IMR-90 (cell line): ENCODE measurements at regions not wholly inside any gene's neighbourhood (a gene's known extent, or its start where the extent isn't known, plus 50 kb on each side); places are given as distances from the start of the nearest gene placed in this dataset.
A peak's percentile ranks its signal among the peaks of the same experiment; 100 is the strongest.

Experiments
- ATAC-seq: fragments of 200-7000 bp; cut with Tn5 transposase; 2 replicates; pipeline ENCODE4 v1.9.1; 2020; ENCODE audit warnings: low read depth, mild to moderate bottlenecking, moderate library complexity
- BruUV-seq: library from RNA; stranded (reverse); fragments of 400-500 nt; replicated peaks from 2 replicates; lab custom pipeline; 2021; lab: Mats Ljungman, UMichigan
- CTCF ChIA-PET: fragments of 300-600 bp; formaldehyde crosslinking; extraction: SDS; loops from one replicate; lab custom pipeline; 2021; ENCODE audit warnings: antibody characterized with exemption; lab: Yijun Ruan, JAX
- POLR2A ChIA-PET: fragments of 300-600 bp; sonication (Branson Sonifier 250); formaldehyde crosslinking; loops from one replicate; lab custom pipeline; 2022; ENCODE audit warnings: antibody characterized with exemption; ENCODE audit not compliant: unreplicated experiment; lab: Charles Lee
- DNase-seq: peaks from one replicate; pipeline ENCODE4 v3.0.0; 2013
- H2AFZ ChIP-seq: replicated peaks from 2 replicates; pipeline ENCODE3; 2013; ENCODE audit warnings: low read length, mild to moderate bottlenecking; ENCODE audit not compliant: poor library complexity
- H2AK5ac ChIP-seq: 2 replicates; pipeline ENCODE4 v1.6.1; 2013; ENCODE audit warnings: low read depth, low read length, inconsistent platforms
- H2AK9ac ChIP-seq: replicated peaks from 2 replicates; pipeline ENCODE3; 2013; ENCODE audit warnings: mild to moderate bottlenecking, low read depth, low read length, moderate library complexity; ENCODE audit not compliant: poor library complexity
- H2BK120ac ChIP-seq: 2 replicates; pipeline ENCODE4 v1.6.1; 2013; ENCODE audit warnings: low read depth, low read length, inconsistent platforms
- H2BK15ac ChIP-seq: 3 replicates; pipeline ENCODE4 v1.6.1; 2013; ENCODE audit warnings: low read depth, low read length, inconsistent platforms
- H2BK20ac ChIP-seq: 2 replicates; pipeline ENCODE4 v1.6.1; 2013; ENCODE audit warnings: low read depth, mild to moderate bottlenecking, inconsistent platforms, low read length, moderate library complexity
- H2BK5ac ChIP-seq: 2 replicates; pipeline ENCODE4 v1.6.1; 2013; ENCODE audit warnings: mild to moderate bottlenecking, low read depth, low read length, inconsistent platforms; ENCODE audit not compliant: poor library complexity, severe bottlenecking
- H3K14ac ChIP-seq: replicated peaks from 2 replicates; pipeline ENCODE4 v1.6.1; 2013; ENCODE audit warnings: low read depth, low read length, inconsistent platforms
- H3K18ac ChIP-seq: 2 replicates; pipeline ENCODE4 v1.6.1; 2013; ENCODE audit warnings: low read depth, low read length, control low read depth
- H3K23ac ChIP-seq: 2 replicates; pipeline ENCODE4 v1.6.1; 2013; ENCODE audit warnings: low read depth, low read length, inconsistent platforms
- H3K27ac ChIP-seq: 2 replicates; pipeline ENCODE4 v1.5.1; 2013; ENCODE audit warnings: mild to moderate bottlenecking, control low read depth, low read length; ENCODE audit not compliant: insufficient read depth
- H3K27me3 ChIP-seq: 2 replicates; pipeline ENCODE4 v1.6.1; 2013; ENCODE audit warnings: low read length; ENCODE audit not compliant: control insufficient read depth, insufficient read depth
- H3K36me3 ChIP-seq: 2 replicates; pipeline ENCODE4 v1.6.1; 2013; ENCODE audit warnings: low read length, mixed read lengths; ENCODE audit not compliant: control insufficient read depth, insufficient read depth
- H3K4ac ChIP-seq: 2 replicates; pipeline ENCODE4 v1.6.1; 2013; ENCODE audit warnings: low read depth, low read length, inconsistent platforms
- H3K4me1 ChIP-seq: 2 replicates; pipeline ENCODE4 v1.6.1; 2013; ENCODE audit warnings: low read length, mixed read lengths; ENCODE audit not compliant: control insufficient read depth, insufficient read depth
- H3K4me2 ChIP-seq: 2 replicates; pipeline ENCODE4 v1.6.1; 2013; ENCODE audit warnings: low read depth, mild to moderate bottlenecking, control low read depth, low read length, moderate library complexity
- H3K4me3 ChIP-seq: 2 replicates; pipeline ENCODE4 v1.5.1; 2013; ENCODE audit warnings: low read depth, mild to moderate bottlenecking, control low read depth, low read length, moderate library complexity; ENCODE audit not compliant: insufficient read depth
- H3K56ac ChIP-seq: 2 replicates; pipeline ENCODE4 v1.6.1; 2013; ENCODE audit warnings: low read length, inconsistent platforms; ENCODE audit not compliant: insufficient read depth; ENCODE audit errors: extremely low read depth
- H3K79me1 ChIP-seq, 2 experiments: 2 replicates each; pipeline ENCODE4 v1.6.1; 2013; ENCODE audit warnings: low read length in 2 of 2, inconsistent platforms in 1 of 2, low read depth in 1 of 2
- H3K9ac ChIP-seq: 2 replicates; pipeline ENCODE4 v1.6.1; 2013; ENCODE audit warnings: low read depth, low read length, control low read depth
- H3K9me1 ChIP-seq: 2 replicates; pipeline ENCODE4 v1.6.1; 2013; ENCODE audit warnings: low read length, inconsistent platforms; ENCODE audit not compliant: insufficient read depth
- H3K9me3 ChIP-seq: 2 replicates; pipeline ENCODE4 v1.6.1; 2013; ENCODE audit warnings: low read length; ENCODE audit not compliant: control insufficient read depth, insufficient read depth
- H4K20me1 ChIP-seq: 2 replicates; pipeline ENCODE4 v1.6.1; 2013; ENCODE audit warnings: low read length, inconsistent platforms; ENCODE audit not compliant: insufficient read depth
- H4K5ac ChIP-seq: 2 replicates; pipeline ENCODE4 v1.6.1; 2013; ENCODE audit warnings: mild to moderate bottlenecking, low read depth, low read length, control low read depth
- H4K8ac ChIP-seq, 2 experiments: 2 replicates each; pipeline ENCODE4 v1.6.1; 2013; ENCODE audit warnings: low read depth in 2 of 2, low read length in 2 of 2, control low read depth in 1 of 2, inconsistent platforms in 1 of 2
- H4K91ac ChIP-seq: 2 replicates; pipeline ENCODE4 v1.6.1; 2013; ENCODE audit warnings: low read depth, low read length, inconsistent platforms; ENCODE audit not compliant: insufficient read depth
- CEBPB ChIP-seq: IDR thresholded peaks from 2 replicates; pipeline ENCODE4 v1.6.1; 2012; ENCODE audit warnings: low read depth, low read length, improper control_type of control experiment
- CHD1 ChIP-seq: IDR thresholded peaks from 2 replicates; pipeline ENCODE4 v1.6.1; 2012; ENCODE audit warnings: low read depth, low read length, improper control_type of control experiment
- ELK1 ChIP-seq: fragments of 150-350 bp; IDR thresholded peaks from 2 replicates; pipeline ENCODE4 v1.6.1; 2016; ENCODE audit warnings: low read depth, mild to moderate bottlenecking, low read length, moderate library complexity, borderline replicate concordance
- MAFK ChIP-seq: IDR thresholded peaks from 2 replicates; pipeline ENCODE4 v1.6.1; 2012; ENCODE audit warnings: low read depth, low read length, improper control_type of control experiment
- MAZ ChIP-seq: IDR thresholded peaks from 2 replicates; pipeline ENCODE4 v1.6.1; 2012; ENCODE audit warnings: low read depth, mild to moderate bottlenecking, low read length, improper control_type of control experiment, moderate library complexity, borderline replicate concordance
- NFE2L2 ChIP-seq: fragments of 150-350 bp; IDR thresholded peaks from 2 replicates; pipeline ENCODE4 v1.6.1; 2016; ENCODE audit warnings: low read depth, mild to moderate bottlenecking, low read length
- POLR2A ChIP-seq: IDR thresholded peaks from 2 replicates; pipeline ENCODE4 v1.6.1; 2012; ENCODE audit warnings: mild to moderate bottlenecking, low read depth, low read length
- RCOR1 ChIP-seq: IDR thresholded peaks from 2 replicates; pipeline ENCODE4 v1.6.1; 2012; ENCODE audit warnings: mild to moderate bottlenecking, low read length, improper control_type of control experiment; ENCODE audit not compliant: insufficient replicate concordance
- RFX5 ChIP-seq: IDR thresholded peaks from 2 replicates; pipeline ENCODE4 v1.8.0; 2012; ENCODE audit warnings: low read depth, mild to moderate bottlenecking, low read length, moderate library complexity
- USF2 ChIP-seq: fragments of 150-350 bp; IDR thresholded peaks from 2 replicates; pipeline ENCODE4 v1.6.1; 2017; ENCODE audit warnings: mild to moderate bottlenecking, antibody characterized with exemption, low read length, low read depth
- WGBS, 2 experiments: methylation state at CpG; one replicate each; pipeline versions ENCODE4 v1.1.5 to v1.1.7; 2013; ENCODE audit warnings: missing lambda C conversion rate in 2 of 2; ENCODE audit not compliant: insufficient read length in 1 of 2; ENCODE audit errors: extremely low coverage in 2 of 2; 5-methylcytosine and 5-hydroxymethylcytosine counted together
- dilution Hi-C: fragments of 300-500 bp; cut with HindIII; formaldehyde crosslinking; loops from one replicate; pipeline ENCODE4 v1.14.3; 2018; ENCODE audit warnings: low sequenced_read_pairs; ENCODE audit not compliant: unreplicated experiment
- in situ Hi-C: fragments of 300-500 bp; cut with MboI; formaldehyde crosslinking; loops from 3 replicates; pipeline ENCODE4 v1.14.3; 2019; ENCODE audit warnings: low sequenced_read_pairs, inconsistent platforms, mixed read lengths
- intact Hi-C: fragments of 100-400 bp; cut with micrococcal nuclease; formaldehyde crosslinking; loops from 2 replicates; pipeline ENCODE4 v1.10.0; 2022

GRCh38 chr5:154654486-154655371, 100.4 kb upstream of the LARP1 start (continued):
- TF ChIP-seq CEBPB (no peak), MAZ (no peak), MAFK (no peak)

GRCh38 chr5:154653764-154654485, 101.3 kb upstream of the LARP1 start:
- H2BK15ac ChIP-seq: no peak overlapping the region
- H3K18ac ChIP-seq: no peak overlapping the region; the same call in 1 of the 2 replicates
- H3K14ac ChIP-seq: peak overlapping the region; percentile 77; the same call in 1 of the 2 replicates
- no peak overlapping the region for H3K4me3 ChIP-seq
- no peak overlapping the region for H3K56ac ChIP-seq
- H2BK20ac ChIP-seq: no peak overlapping the region
- in situ Hi-C loops (no loop called here), dilution Hi-C loops (no loop called here), intact Hi-C loops (loop anchor here (1.0 to 5.0 kb wide), 2 partner anchors 101 to 268 kb away; partner anchors contain the start of gene LARP1)
- BruUV-seq: no TSS peak
- no peak overlapping the region for H2AK9ac ChIP-seq
- no peak overlapping the region for H4K91ac ChIP-seq
- no peak overlapping the region for H3K23ac ChIP-seq
- peak overlapping the region; percentile 74 for H2AFZ ChIP-seq
- no CpG with 5 or more reads among the region's 4 CpGs for WGBS, 2 experiments
- no peaks in the 10 kb centered on the region for H3K9me3 ChIP-seq
- H4K20me1 ChIP-seq: no peaks in the 10 kb centered on the region
- H4K5ac ChIP-seq: peak overlapping the region; percentile 52; the same call in 1 of the 2 replicates
- H4K8ac ChIP-seq: peak overlapping the region; percentile 35 to 57; a peak in 3 of 4 replicates
- DNase-seq: no peak
- H2BK5ac ChIP-seq: no peak overlapping the region
- peak overlapping the region; percentile 78 for H3K4me2 ChIP-seq
- no peaks in the 10 kb centered on the region for H3K9me1 ChIP-seq
- H3K36me3 ChIP-seq: no peaks in the 10 kb centered on the region
- no peak overlapping the region for H2AK5ac ChIP-seq
- no peak overlapping the region for H3K4ac ChIP-seq
- peaks cover 4% of the 10 kb centered on the region; the same call in 1 of the 2 replicates for H3K4me1 ChIP-seq
- POLR2A ChIA-PET: no interaction called here
- H2BK120ac ChIP-seq: peak overlapping the region; percentile 3; the same call in 1 of the 2 replicates
- H3K79me1 ChIP-seq: no peaks in the 10 kb centered on the region
- CTCF ChIA-PET: no interaction called here
- peak overlapping the region; percentile 34; the same call in 1 of the 2 replicates for H3K9ac ChIP-seq
- H3K27me3 ChIP-seq: peaks cover 2% of the 10 kb centered on the region; the same call in 1 of the 2 replicates
- H3K27ac ChIP-seq: no peak overlapping the region
- ATAC-seq: peak; percentile 62
- TF ChIP-seq NFE2L2 (no peak), CEBPB (no peak), MAZ (no peak), CHD1 (no peak), POLR2A (no peak), RFX5 (no peak), ELK1 (no peak), MAFK (no peak), USF2 (no peak), RCOR1 (no peak)
